ENCODE measurements at regions not wholly inside any gene's neighbourhood (a gene's known extent, or its start where the extent isn't known, plus 50 kb on each side); places are given as distances from the start of the nearest gene placed in this dataset.

GRCh38 chr21:38696579-38696978, 109.2 kb upstream of the ETS2 start:
- Histone ChIP-seq H3K4me3 (ENCODE audit: low read depth, low read length) (no peak overlapping the region), H3K79me2 (ENCODE audit: control insufficient read depth, insufficient read depth, low read length, poor library complexity) (no peaks in the 10 kb centered on the region), H3K23ac (ENCODE audit: low read length) (no peak overlapping the region), H2BK12ac (ENCODE audit: low read length) (no peak overlapping the region), H3K18ac (ENCODE audit: low read length) (no peak overlapping the region), H4K12ac (ENCODE audit: low read depth, low read length) (no peak overlapping the region), H4K8ac (ENCODE audit: low read depth, low read length) (no peak overlapping the region), H3K9ac (ENCODE audit: low read length) (no peak overlapping the region), H3K4ac (ENCODE audit: low read depth, low read length) (no peak overlapping the region), H2BK5ac (ENCODE audit: low read depth, low read length, poor library complexity) (no peak overlapping the region), H3K4me2 (ENCODE audit: low read length) (no peak overlapping the region), H3K36me3 (ENCODE audit: control insufficient read depth in 1 of 2, insufficient read depth in 2 of 2, low read length in 2 of 2) (no peaks in the 10 kb centered on the region), H2BK120ac (ENCODE audit: insufficient read depth, low read length, poor library complexity) (no peak overlapping the region), H2AFZ (ENCODE audit: insufficient read depth, low read length, poor library complexity) (no peak overlapping the region), H3K9me3 (ENCODE audit: insufficient read depth, low read depth, low read length) (peaks cover 2% of the 10 kb centered on the region), H3K79me1 (ENCODE audit: low read length) (no peaks in the 10 kb centered on the region), H3K27me3 (ENCODE audit: insufficient read depth, low read length) (no peaks in the 10 kb centered on the region), H4K91ac (ENCODE audit: low read depth, low read length) (no peak overlapping the region), H2AK5ac (ENCODE audit: low read length) (no peak overlapping the region), H3K14ac (ENCODE audit: low read length) (no peak overlapping the region), H3K27ac (ENCODE audit: low read depth, low read length) (no peak overlapping the region), H3K4me1 (ENCODE audit: control insufficient read depth in 1 of 2, insufficient read depth in 2 of 2, low read length in 2 of 2) (no peaks in the 10 kb centered on the region)
- WGBS (ENCODE audit: extremely low coverage, insufficient coverage, insufficient read length): no CpG with 5 or more reads among the region's 3 CpGs
- DNase-seq: no peak

GRCh38 chr21:38699048-38699447, 106.7 kb upstream of the ETS2 start:
- no peak overlapping the region for H3K18ac ChIP-seq (ENCODE audit: low read length)
- H3K27ac ChIP-seq (ENCODE audit: low read depth, low read length): no peak overlapping the region
- H3K79me1 ChIP-seq (ENCODE audit: low read length): no peaks in the 10 kb centered on the region
- H3K14ac ChIP-seq (ENCODE audit: low read length): no peak overlapping the region
- no peak overlapping the region for H2AFZ ChIP-seq (ENCODE audit: insufficient read depth, low read length, poor library complexity)
- no peak overlapping the region for H3K9ac ChIP-seq (ENCODE audit: low read length)
- no peak overlapping the region for H2BK120ac ChIP-seq (ENCODE audit: insufficient read depth, low read length, poor library complexity)
- H3K36me3 ChIP-seq (ENCODE audit: control insufficient read depth in 1 of 2, insufficient read depth in 2 of 2, low read length in 2 of 2): no peaks in the 10 kb centered on the region
- H3K27me3 ChIP-seq (ENCODE audit: insufficient read depth, low read length): no peaks in the 10 kb centered on the region
- no peak overlapping the region for H2BK12ac ChIP-seq (ENCODE audit: low read length)
- no peaks in the 10 kb centered on the region for H3K79me2 ChIP-seq (ENCODE audit: control insufficient read depth, insufficient read depth, low read length, poor library complexity)
- no peak overlapping the region for H4K8ac ChIP-seq (ENCODE audit: low read depth, low read length)
- H2AK5ac ChIP-seq (ENCODE audit: low read length): no peak overlapping the region
- no peak overlapping the region for H4K91ac ChIP-seq (ENCODE audit: low read depth, low read length)
- H3K4me1 ChIP-seq (ENCODE audit: control insufficient read depth in 1 of 2, insufficient read depth in 2 of 2, low read length in 2 of 2): no peaks in the 10 kb centered on the region
- H3K4ac ChIP-seq (ENCODE audit: low read depth, low read length): no peak overlapping the region
- no peak overlapping the region for H3K4me2 ChIP-seq (ENCODE audit: low read length)
- peaks cover 2% of the 10 kb centered on the region for H3K9me3 ChIP-seq (ENCODE audit: insufficient read depth, low read depth, low read length)
- H3K4me3 ChIP-seq (ENCODE audit: low read depth, low read length): no peak overlapping the region
- H3K23ac ChIP-seq (ENCODE audit: low read length): no peak overlapping the region
- peak in 1 of 2 donors; percentile 38 for DNase-seq
- WGBS (ENCODE audit: extremely low coverage, insufficient coverage, insufficient read length): no CpG with 5 or more reads among the region's 2 CpGs
- H2BK5ac ChIP-seq (ENCODE audit: low read depth, low read length, poor library complexity): no peak overlapping the region
- H4K12ac ChIP-seq (ENCODE audit: low read depth, low read length): no peak overlapping the region

DNA sequence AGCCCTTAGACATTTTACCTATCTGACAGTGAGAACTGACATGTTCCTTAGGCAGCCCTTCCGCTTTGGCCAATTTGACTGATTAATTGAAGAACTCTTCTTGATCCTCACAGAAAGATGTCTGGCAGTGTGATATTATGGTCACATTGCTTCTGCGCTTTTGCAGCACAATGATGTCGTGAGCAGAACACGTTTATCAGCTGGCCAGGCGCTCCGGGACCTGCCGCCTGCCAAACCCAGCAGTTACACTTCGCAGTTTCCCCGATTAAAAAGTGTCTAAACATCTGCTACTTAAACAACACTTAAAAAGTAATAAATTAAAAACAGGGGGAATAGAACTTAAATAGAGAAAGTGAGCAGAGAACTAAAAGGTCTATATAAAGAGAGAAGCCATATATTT, 103.5 kb upstream of the ETS2 start:
- Histone ChIP-seq H3K27me3 (ENCODE audit: insufficient read depth, low read length) (no peaks in the 10 kb centered on the region), H3K9me3 (ENCODE audit: insufficient read depth, low read depth, low read length) (peaks cover 2% of the 10 kb centered on the region), H3K23ac (ENCODE audit: low read length) (no peak overlapping the region), H2AK5ac (ENCODE audit: low read length) (no peak overlapping the region), H3K79me2 (ENCODE audit: control insufficient read depth, insufficient read depth, low read length, poor library complexity) (no peaks in the 10 kb centered on the region), H4K91ac (ENCODE audit: low read depth, low read length) (no peak overlapping the region), H2BK120ac (ENCODE audit: insufficient read depth, low read length, poor library complexity) (no peak overlapping the region), H2AFZ (ENCODE audit: insufficient read depth, low read length, poor library complexity) (no peak overlapping the region), H2BK12ac (ENCODE audit: low read length) (no peak overlapping the region), H3K4me1 (ENCODE audit: control insufficient read depth in 1 of 2, insufficient read depth in 2 of 2, low read length in 2 of 2) (no peaks in the 10 kb centered on the region), H3K14ac (ENCODE audit: low read length) (no peak overlapping the region), H3K9ac (ENCODE audit: low read length) (no peak overlapping the region), H3K4ac (ENCODE audit: low read depth, low read length) (no peak overlapping the region), H3K27ac (ENCODE audit: low read depth, low read length) (no peak overlapping the region), H4K8ac (ENCODE audit: low read depth, low read length) (no peak overlapping the region), H3K4me2 (ENCODE audit: low read length) (no peak overlapping the region), H3K4me3 (ENCODE audit: low read depth, low read length) (no peak overlapping the region), H3K79me1 (ENCODE audit: low read length) (no peaks in the 10 kb centered on the region), H3K18ac (ENCODE audit: low read length) (no peak overlapping the region), H3K36me3 (ENCODE audit: control insufficient read depth in 1 of 2, insufficient read depth in 2 of 2, low read length in 2 of 2) (no peaks in the 10 kb centered on the region), H2BK5ac (ENCODE audit: low read depth, low read length, poor library complexity) (no peak overlapping the region), H4K12ac (ENCODE audit: low read depth, low read length) (no peak overlapping the region)
- WGBS (ENCODE audit: extremely low coverage, insufficient coverage, insufficient read length): no CpG with 5 or more reads among the region's 9 CpGs
- DNase-seq: no peak

- H3K27me3 ChIP-seq (ENCODE audit: insufficient read depth, low read length): no peaks in the 10 kb centered on the region
- H3K9ac ChIP-seq (ENCODE audit: low read length): no peak overlapping the region
- H3K36me3 ChIP-seq (ENCODE audit: control insufficient read depth in 1 of 2, insufficient read depth in 2 of 2, low read length in 2 of 2): no peaks in the 10 kb centered on the region
- H3K4me2 ChIP-seq (ENCODE audit: low read length): no peak overlapping the region
- no peak overlapping the region for H3K18ac ChIP-seq (ENCODE audit: low read length)
- no peak overlapping the region for H4K12ac ChIP-seq (ENCODE audit: low read depth, low read length)
- H4K8ac ChIP-seq (ENCODE audit: low read depth, low read length): no peak overlapping the region
- no peak overlapping the region for H3K14ac ChIP-seq (ENCODE audit: low read length)
- no CpG with 5 or more reads among the region's 4 CpGs for WGBS (ENCODE audit: extremely low coverage, insufficient coverage, insufficient read length)
- H3K4me3 ChIP-seq (ENCODE audit: low read depth, low read length): no peak overlapping the region
- no peak overlapping the region for H3K4ac ChIP-seq (ENCODE audit: low read depth, low read length)
- H3K4me1 ChIP-seq (ENCODE audit: control insufficient read depth in 1 of 2, insufficient read depth in 2 of 2, low read length in 2 of 2): no peaks in the 10 kb centered on the region
- H2BK5ac ChIP-seq (ENCODE audit: low read depth, low read length, poor library complexity): no peak overlapping the region
- no peak for DNase-seq
- no peak overlapping the region for H3K27ac ChIP-seq (ENCODE audit: low read depth, low read length)
- H3K79me2 ChIP-seq (ENCODE audit: control insufficient read depth, insufficient read depth, low read length, poor library complexity): no peaks in the 10 kb centered on the region
- H3K9me3 ChIP-seq (ENCODE audit: insufficient read depth, low read depth, low read length): no peaks in the 10 kb centered on the region
- no peaks in the 10 kb centered on the region for H3K79me1 ChIP-seq (ENCODE audit: low read length)
- H2AK5ac ChIP-seq (ENCODE audit: low read length): no peak overlapping the region
- H2AFZ ChIP-seq (ENCODE audit: insufficient read depth, low read length, poor library complexity): no peak overlapping the region
- no peak overlapping the region for H2BK12ac ChIP-seq (ENCODE audit: low read length)
- H3K23ac ChIP-seq (ENCODE audit: low read length): no peak overlapping the region
- no peak overlapping the region for H4K91ac ChIP-seq (ENCODE audit: low read depth, low read length)
- no peak overlapping the region for H2BK120ac ChIP-seq (ENCODE audit: insufficient read depth, low read length, poor library complexity)
These were observed 95.9 kb upstream of the ETS2 start for GRCh38 chr21:38709876-38710275.
